ENCODE measurements at regions not wholly inside any gene's neighbourhood (a gene's known extent, or its start where the extent isn't known, plus 50 kb on each side); places are given as distances from the start of the nearest gene placed in this dataset.

- no peaks in the 10 kb centered on the region for H3K27me3 ChIP-seq
- no peaks in the 10 kb centered on the region for H3K4me1 ChIP-seq
- no peak for TF ChIP-seq POLR2A (IDR thresholded peaks at IDR 0.05)
- TF ChIP-seq CTCF (IDR thresholded peaks at IDR 0.05): no peak
- ATAC-seq: no peak
- no peak overlapping the region for H3K4me3 ChIP-seq
- intact Hi-C loops (cut with DNase I): no loop called here
- H3K9me3 ChIP-seq: peaks cover 0 to 7% (median 0%) of the 10 kb centered on the region in 12 donors
- no peaks in the 10 kb centered on the region for H3K36me3 ChIP-seq
- no peak for DNase-seq
- H3K27ac ChIP-seq: no peak overlapping the region
Observed at GRCh38 chr2:22043784-22044183, 920.0 kb downstream of the TDRD15 start.

GRCh38 chr2:22055784-22056620, 932.2 kb downstream of the TDRD15 start:
- H3K4me1 ChIP-seq: no peaks in the 10 kb centered on the region
- TF ChIP-seq CTCF (IDR thresholded peaks at IDR 0.05): no peak
- no peak for TF ChIP-seq POLR2A (IDR thresholded peaks at IDR 0.05)
- no peak for ATAC-seq
- H3K36me3 ChIP-seq: no peaks in the 10 kb centered on the region
- no peak for DNase-seq
- H3K27me3 ChIP-seq: no peaks in the 10 kb centered on the region
- intact Hi-C loops (cut with DNase I): no loop called here
- 88 to 93% (median 89%) methylated on average over 4 of the region's 4 CpGs for WGBS, 4 donors
- no peaks in the 10 kb centered on the region for H3K9me3 ChIP-seq
- H3K27ac ChIP-seq: no peak overlapping the region
- H3K4me3 ChIP-seq: no peak overlapping the region

DNA sequence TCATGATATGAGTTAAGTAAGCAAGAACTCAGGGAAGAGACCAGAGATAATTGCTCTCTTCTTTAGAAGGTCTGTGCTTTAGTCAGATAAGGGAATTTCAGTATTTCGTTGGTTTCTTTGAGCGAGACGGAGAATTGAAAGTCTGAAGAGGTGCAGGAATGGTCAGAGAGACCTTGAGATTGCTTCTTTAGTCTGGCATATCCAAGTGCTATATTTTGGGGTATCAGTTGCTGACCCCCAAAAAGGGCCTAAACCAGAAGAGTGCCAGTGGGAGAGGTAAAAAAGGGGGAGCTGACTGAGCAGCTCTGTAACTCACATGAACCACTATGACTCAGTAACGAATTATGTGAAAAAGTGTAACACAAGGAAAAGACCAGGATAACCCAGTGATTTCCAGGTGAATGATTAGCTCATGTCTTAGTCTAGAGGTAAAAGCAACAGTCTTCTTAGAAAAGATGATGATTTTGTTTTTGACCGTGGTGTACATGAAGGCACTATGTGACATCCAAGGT, 932.9 kb downstream of the TDRD15 start:
- DNase-seq: no peak
- Histone ChIP-seq H3K4me1 (no peaks in the 10 kb centered on the region), H3K36me3 (no peaks in the 10 kb centered on the region), H3K27ac (no peak overlapping the region), H3K27me3 (no peaks in the 10 kb centered on the region), H3K4me3 (no peak overlapping the region), H3K9me3 (no peaks in the 10 kb centered on the region)
- no peak for TF ChIP-seq CTCF (IDR thresholded peaks at IDR 0.05)
- no peak for TF ChIP-seq POLR2A (IDR thresholded peaks at IDR 0.05)
- ATAC-seq: no peak
- intact Hi-C loops (cut with DNase I): no loop called here
- 93 to 94% (median 93%) methylated on average over 5 of the region's 5 CpGs for WGBS, 4 donors

- DNase-seq (no peak), ATAC-seq (no peak)
- H3K9me3 ChIP-seq: no peaks in the 10 kb centered on the region
- no peak overlapping the region for H3K27ac ChIP-seq
- H3K27me3 ChIP-seq: no peaks in the 10 kb centered on the region
- 89 to 93% (median 91%) methylated on average over 4 of the region's 4 CpGs for WGBS, 4 donors
- no peak overlapping the region for H3K4me3 ChIP-seq
- TF ChIP-seq POLR2A (IDR thresholded peaks at IDR 0.05): no peak
- TF ChIP-seq CTCF (IDR thresholded peaks at IDR 0.05): no peak
- H3K36me3 ChIP-seq: no peaks in the 10 kb centered on the region
- no peaks in the 10 kb centered on the region for H3K4me1 ChIP-seq
- intact Hi-C loops (cut with DNase I): no loop called here
Observed at GRCh38 chr2:22062679-22063078, 938.9 kb downstream of the TDRD15 start.

Measured in heart left ventricle (tissue), 16 donors.